HG03135 (cell line): ENCODE measurements at regions not wholly inside any gene's neighbourhood (a gene's known extent, or its start where the extent isn't known, plus 50 kb on each side); places are given as distances from the start of the nearest gene placed in this dataset.

Experiments used
- ATAC-seq: cut with Tn5 transposase; IDR thresholded peaks from one replicate; pipeline ENCODE4 v1.9.1; 2021; ENCODE audit warnings: mild to moderate bottlenecking, moderate library complexity; ENCODE audit not compliant: unreplicated experiment

- no peak for ATAC-seq
Observed at GRCh38 chr2:102078773-102079172, 63.8 kb upstream of the IL1R1 start.

GRCh38 chr2:102080451-102081242 is 61.9 kb upstream of the IL1R1 start:
- peak; percentile 33 for ATAC-seq

GRCh38 chr2:102081243-102081522 is 61.4 kb upstream of the IL1R1 start:
- ATAC-seq, result no peak

GRCh38 chr2:102081606-102082005 is 60.9 kb upstream of the IL1R1 start:
- no peak for ATAC-seq

- peak; percentile 81 for ATAC-seq
Observed at GRCh38 chr2:102082571-102083392, 59.8 kb upstream of the IL1R1 start.

GRCh38 chr2:102083393-102083703 is 59.2 kb upstream of the IL1R1 start:
- no peak for ATAC-seq

- no peak for ATAC-seq
Observed at GRCh38 chr2:102084651-102085050, 57.9 kb upstream of the IL1R1 start.

GRCh38 chr2:102085238-102085637 is 57.3 kb upstream of the IL1R1 start:
- ATAC-seq, result no peak

- ATAC-seq, result no peak
Observed at GRCh38 chr2:102086150-102086872, 56.2 kb upstream of the IL1R1 start.

GRCh38 chr2:102091121-102091520 is 51.4 kb upstream of the IL1R1 start:
- ATAC-seq, result no peak

- ATAC-seq, result no peak
Observed at GRCh38 chr2:102091908-102092307, 50.6 kb upstream of the IL1R1 start.

GRCh38 chr2:102092535-102092934 is 50.0 kb upstream of the IL1R1 start:
- ATAC-seq, result no peak
